ENCODE measurements at regions not wholly inside any gene's neighbourhood (a gene's known extent, or its start where the extent isn't known, plus 50 kb on each side); places are given as distances from the start of the nearest gene placed in this dataset.

DNA sequence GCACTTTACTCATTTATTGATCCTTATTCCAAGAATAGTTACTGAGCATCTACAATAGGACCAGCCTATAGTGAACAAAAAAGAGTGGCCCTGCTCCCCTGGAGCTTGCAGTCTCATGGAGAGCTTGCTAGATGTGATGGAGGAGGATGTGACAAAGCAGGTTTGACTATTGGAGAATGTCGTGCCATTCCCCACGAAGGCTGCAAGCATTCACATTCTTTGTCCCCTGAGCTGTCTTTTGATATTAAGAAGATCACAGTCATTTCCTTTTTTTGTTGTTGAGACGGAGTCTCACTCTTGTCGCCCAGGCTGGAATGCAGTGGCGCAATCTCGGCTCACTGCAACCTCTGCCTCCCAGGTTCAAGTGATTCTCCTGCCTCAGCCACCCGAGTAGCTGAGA, 115.0 kb upstream of the ADAMTS18 start:
- H3K27me3 ChIP-seq, result no peaks in the 10 kb centered on the region
- H3K36me3 ChIP-seq, result no peaks in the 10 kb centered on the region
- TF ChIP-seq EP300 (IDR thresholded peaks at IDR 0.05) (no peak), POLR2A (IDR thresholded peaks at IDR 0.05) (no peak)
- TF ChIP-seq, protein P1, sequence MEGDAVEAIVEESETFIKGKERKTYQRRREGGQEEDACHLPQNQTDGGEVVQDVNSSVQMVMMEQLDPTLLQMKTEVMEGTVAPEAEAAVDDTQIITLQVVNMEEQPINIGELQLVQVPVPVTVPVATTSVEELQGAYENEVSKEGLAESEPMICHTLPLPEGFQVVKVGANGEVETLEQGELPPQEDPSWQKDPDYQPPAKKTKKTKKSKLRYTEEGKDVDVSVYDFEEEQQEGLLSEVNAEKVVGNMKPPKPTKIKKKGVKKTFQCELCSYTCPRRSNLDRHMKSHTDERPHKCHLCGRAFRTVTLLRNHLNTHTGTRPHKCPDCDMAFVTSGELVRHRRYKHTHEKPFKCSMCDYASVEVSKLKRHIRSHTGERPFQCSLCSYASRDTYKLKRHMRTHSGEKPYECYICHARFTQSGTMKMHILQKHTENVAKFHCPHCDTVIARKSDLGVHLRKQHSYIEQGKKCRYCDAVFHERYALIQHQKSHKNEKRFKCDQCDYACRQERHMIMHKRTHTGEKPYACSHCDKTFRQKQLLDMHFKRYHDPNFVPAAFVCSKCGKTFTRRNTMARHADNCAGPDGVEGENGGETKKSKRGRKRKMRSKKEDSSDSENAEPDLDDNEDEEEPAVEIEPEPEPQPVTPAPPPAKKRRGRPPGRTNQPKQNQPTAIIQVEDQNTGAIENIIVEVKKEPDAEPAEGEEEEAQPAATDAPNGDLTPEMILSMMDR (IDR thresholded peaks at IDR 0.05), result no peak
- peaks cover 0 to 4% (median 0%) of the 10 kb centered on the region in 4 donors for H3K4me1 ChIP-seq
- H3K9me3 ChIP-seq, result no peaks in the 10 kb centered on the region
- H3K4me3 ChIP-seq, result no peak overlapping the region
- no peak for DNase-seq (ENCODE audit: low spot score in 2 of 2)
- WGBS, 2 donors, result 80 to 81% methylated on average over 7 of the region's 7 CpGs
- no peak overlapping the region for H3K27ac ChIP-seq

DNA sequence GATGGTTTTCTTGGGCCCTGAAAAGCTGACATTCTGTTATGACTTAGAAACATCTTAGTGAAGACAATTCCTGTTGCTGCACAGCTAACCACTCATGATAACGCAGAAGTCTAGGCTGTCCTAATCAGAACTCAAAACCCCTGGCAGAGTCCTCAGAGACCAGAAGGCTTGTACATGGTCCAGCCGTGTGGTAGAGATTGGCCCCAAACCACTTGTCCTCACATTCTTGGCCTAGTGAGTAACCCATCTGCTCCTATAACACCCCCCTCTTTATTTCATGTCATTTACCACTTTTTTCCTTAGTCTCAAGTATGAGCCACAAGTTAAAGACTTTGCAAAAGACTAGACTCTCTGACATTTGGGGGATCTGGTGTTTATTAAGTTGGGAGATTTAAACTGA, 116.5 kb upstream of the ADAMTS18 start:
- no peak for DNase-seq (ENCODE audit: low spot score in 2 of 2)
- TF ChIP-seq, protein P1 (IDR thresholded peaks at IDR 0.05), result no peak
- TF ChIP-seq POLR2A (IDR thresholded peaks at IDR 0.05), result no peak
- TF ChIP-seq EP300 (IDR thresholded peaks at IDR 0.05), result no peak
- Histone ChIP-seq H3K27me3 (no peaks in the 10 kb centered on the region), H3K4me1 (peaks cover 0 to 4% (median 0%) of the 10 kb centered on the region in 4 donors), H3K9me3 (no peaks in the 10 kb centered on the region), H3K36me3 (no peaks in the 10 kb centered on the region), H3K27ac (no peak overlapping the region), H3K4me3 (no peak overlapping the region)
- 64 to 70% methylated on average over 2 of the region's 2 CpGs for WGBS, 2 donors

DNA sequence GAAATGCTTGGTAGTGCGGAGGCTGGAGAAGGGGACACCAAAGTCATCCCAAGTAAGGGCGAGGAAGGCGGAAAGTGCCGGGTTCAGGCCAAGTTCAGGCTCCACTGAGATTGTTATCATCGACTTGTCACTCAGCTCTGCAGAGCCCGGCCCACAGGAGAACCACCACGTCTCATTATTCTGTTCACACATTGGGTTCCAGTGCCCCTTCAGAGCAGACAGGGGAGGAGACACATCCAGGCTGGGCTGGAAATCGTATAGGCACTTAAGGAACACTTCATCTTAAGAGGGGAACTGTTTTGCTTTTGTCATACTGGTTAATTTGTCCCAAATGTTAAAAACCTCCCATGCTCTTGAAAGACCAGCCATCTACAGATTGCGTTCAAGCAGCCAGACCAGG, 118.3 kb upstream of the ADAMTS18 start:
- DNase-seq (ENCODE audit: low spot score in 2 of 2), result no peak
- no peaks in the 10 kb centered on the region for H3K27me3 ChIP-seq
- H3K4me3 ChIP-seq, result no peak overlapping the region
- WGBS, 2 donors, result 37 to 53% methylated on average over 9 of the region's 9 CpGs
- no peaks in the 10 kb centered on the region for H3K36me3 ChIP-seq
- no peak for TF ChIP-seq EP300 (IDR thresholded peaks at IDR 0.05)
- TF ChIP-seq, protein P1 (IDR thresholded peaks at IDR 0.05), result no peak
- TF ChIP-seq POLR2A (IDR thresholded peaks at IDR 0.05), result no peak
- H3K9me3 ChIP-seq, result no peaks in the 10 kb centered on the region
- H3K27ac ChIP-seq, result no peak overlapping the region
- H3K4me1 ChIP-seq, result peaks cover 0 to 4% (median 0%) of the 10 kb centered on the region in 4 donors

DNA sequence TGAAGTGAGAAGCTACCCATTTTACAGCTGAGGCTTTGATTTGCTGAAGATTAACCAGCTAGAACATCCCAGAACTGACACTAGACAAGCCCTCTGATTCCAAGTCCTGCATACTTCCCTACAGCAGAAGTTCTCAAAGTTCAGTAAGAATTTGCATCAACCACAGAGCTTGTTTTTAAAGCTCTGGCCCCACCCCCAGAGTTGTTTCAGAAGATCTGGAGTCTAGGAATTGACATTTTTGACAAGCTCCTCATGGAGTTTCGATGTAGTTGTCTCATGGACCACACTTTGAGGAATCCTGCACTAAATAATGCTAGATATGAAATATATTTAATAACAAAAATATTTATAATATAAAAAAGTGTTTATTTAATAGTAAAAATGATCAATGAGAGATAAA, 120.3 kb upstream of the ADAMTS18 start:
- DNase-seq (ENCODE audit: low spot score in 2 of 2), result no peak
- Histone ChIP-seq H3K9me3 (no peaks in the 10 kb centered on the region), H3K4me3 (no peak overlapping the region), H3K4me1 (peaks cover 0 to 4% (median 0%) of the 10 kb centered on the region in 4 donors), H3K36me3 (no peaks in the 10 kb centered on the region), H3K27me3 (no peaks in the 10 kb centered on the region), H3K27ac (no peak overlapping the region)
- 74 to 80% methylated on average over 1 of the region's 1 CpG for WGBS, 2 donors
- TF ChIP-seq POLR2A (IDR thresholded peaks at IDR 0.05) (no peak), EP300 (IDR thresholded peaks at IDR 0.05) (no peak)
- TF ChIP-seq, protein P1 (IDR thresholded peaks at IDR 0.05), result no peak

DNA sequence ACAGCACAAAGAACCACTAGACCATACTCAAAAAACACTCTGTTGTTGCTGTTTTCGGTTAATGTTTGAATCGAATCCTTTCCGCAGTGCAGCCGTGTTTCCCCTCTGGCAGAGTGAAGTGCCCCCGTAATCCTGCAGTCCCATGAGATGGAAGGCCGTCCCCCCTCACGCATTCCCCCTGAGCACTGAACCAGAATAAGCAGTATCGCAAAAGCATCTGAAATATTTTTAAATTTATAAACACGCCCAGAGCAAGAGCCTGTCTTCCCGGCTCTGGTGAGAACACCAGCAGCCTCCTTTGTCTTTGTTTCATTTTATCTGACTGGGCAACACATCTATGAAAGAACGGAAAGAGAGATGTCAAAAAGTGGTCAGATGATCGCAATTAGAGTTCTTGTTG, 121.0 kb upstream of the ADAMTS18 start:
- TF ChIP-seq EP300 (IDR thresholded peaks at IDR 0.05), result no peak
- Histone ChIP-seq H3K36me3 (no peaks in the 10 kb centered on the region), H3K27me3 (no peaks in the 10 kb centered on the region), H3K9me3 (no peaks in the 10 kb centered on the region), H3K27ac (no peak overlapping the region), H3K4me1 (peaks cover 0 to 4% (median 0%) of the 10 kb centered on the region in 4 donors), H3K4me3 (no peak overlapping the region)
- DNase-seq (ENCODE audit: low spot score in 2 of 2), result no peak
- WGBS, 2 donors, result 41 to 45% methylated on average over 12 of the region's 12 CpGs
